ENCODE measurements at regions not wholly inside any gene's neighbourhood (a gene's known extent, or its start where the extent isn't known, plus 50 kb on each side); places are given as distances from the start of the nearest gene placed in this dataset.
"Not testable (repeated sequence)": the region's sequence is repeated elsewhere in the genome, so short reads cannot be mapped to it uniquely, and the experiment has no call there.

- DNase-seq: no peak
Measured at GRCh38 chr5:103724271-103724670, 161.7 kb upstream of the NUDT12 start.

DNA sequence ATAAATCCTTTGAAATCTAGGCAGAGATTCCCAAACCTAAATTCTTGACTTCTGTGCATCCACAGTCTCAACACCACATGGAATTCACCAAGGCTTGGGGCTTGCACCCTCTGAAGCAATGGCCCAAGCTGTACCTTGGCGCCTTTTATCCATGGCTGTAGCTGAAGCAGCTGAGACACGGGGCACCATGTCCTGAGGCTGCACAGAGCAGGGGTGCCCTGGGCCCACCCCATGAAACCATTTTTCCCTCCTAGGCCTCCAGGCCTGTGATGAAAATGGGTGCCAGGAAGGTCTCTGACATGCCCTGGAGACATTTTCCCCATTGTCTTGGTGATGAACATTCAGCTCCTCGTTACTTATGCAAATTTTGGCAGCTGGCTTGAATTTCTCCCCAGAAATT lies 158.6 kb upstream of the NUDT12 start:
- no peak for DNase-seq

DNA sequence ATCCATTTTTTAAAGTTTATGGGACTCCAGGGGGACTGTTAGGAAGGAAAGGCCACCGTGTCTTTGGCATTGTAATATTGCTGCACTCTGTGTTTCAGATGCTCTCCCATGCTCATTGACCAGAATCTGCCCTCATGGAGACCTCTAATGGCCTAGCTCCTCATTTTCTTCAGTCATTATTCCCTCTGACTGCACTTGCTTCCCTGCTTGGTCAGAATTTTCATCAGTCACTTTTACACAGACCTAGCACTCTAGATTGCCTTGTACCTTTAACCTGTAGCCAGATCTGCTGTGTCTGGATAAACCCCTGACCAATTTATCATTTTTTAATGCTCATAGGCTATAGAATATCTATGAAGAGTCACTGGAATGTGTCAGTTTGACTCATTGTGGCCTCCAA lies 155.5 kb upstream of the NUDT12 start:
- DNase-seq: no peak

DNA sequence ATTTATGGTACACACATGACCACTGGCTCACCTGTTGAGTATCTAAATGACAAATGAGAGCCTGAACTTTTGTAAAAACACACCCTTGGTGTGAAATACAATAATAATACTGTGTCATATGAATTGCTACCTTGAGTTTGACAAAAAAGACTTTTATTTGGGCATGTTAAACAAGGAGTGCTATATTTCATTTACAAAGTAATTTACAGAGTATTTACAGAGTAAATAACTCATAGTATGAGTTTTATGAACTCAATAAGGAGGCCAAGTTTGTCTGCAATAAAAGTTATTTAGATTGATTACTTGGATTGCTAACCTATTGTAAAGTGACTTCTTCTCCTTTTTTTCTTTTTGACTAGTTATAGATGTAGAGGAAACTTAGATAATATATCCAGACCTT lies 146.0 kb upstream of the NUDT12 start:
- no peak for DNase-seq

- DNase-seq: no peak
Measured at GRCh38 chr5:103706939-103707682, 144.5 kb upstream of the NUDT12 start.

GRCh38 chr5:103703617-103704016 lies 141.0 kb upstream of the NUDT12 start:
- no peak for DNase-seq

- no peak for DNase-seq
Measured at GRCh38 chr5:103693517-103693916, 130.9 kb upstream of the NUDT12 start.

DNA sequence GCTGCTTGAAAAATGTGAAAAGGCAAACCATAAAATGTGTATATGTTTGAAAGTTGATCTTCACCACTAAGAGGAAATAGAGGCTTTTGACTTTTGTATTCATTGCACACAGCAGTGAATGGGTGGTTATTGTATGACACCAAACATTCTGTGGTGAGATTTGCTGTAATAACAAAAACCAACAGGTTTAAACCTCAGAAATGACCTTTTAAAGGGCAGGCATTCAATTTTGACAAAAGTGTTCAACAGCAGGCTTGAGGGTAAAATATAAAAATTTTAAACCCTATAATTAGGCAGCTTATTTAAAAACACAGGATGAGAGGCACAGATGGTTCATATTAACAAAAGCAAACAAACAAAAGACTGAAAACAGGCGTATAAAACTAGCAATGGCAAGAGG lies 128.1 kb upstream of the NUDT12 start:
- no peak for DNase-seq

DNA sequence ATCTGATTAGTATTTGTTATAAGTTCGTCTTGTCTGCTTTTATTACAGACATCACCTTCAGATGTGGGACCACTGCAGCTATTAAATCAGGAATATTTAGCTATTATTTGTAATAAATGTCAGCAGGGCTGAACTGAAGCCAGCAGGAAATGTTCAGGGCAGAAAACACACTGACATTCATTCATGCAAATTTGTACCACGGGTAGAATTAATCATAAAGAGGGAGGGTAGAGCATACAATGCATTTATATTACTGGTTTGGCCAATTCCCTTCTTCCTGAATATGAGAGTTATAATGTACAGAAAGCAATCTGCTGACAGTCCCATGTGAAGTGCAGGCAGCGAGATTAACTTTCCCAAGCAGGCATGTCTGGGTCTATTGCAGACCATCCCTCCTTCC lies 117.3 kb upstream of the NUDT12 start:
- no peak for DNase-seq

- DNase-seq: not testable (repeated sequence)
Measured at GRCh38 chr5:103676198-103676597, 113.6 kb upstream of the NUDT12 start.

- DNase-seq: no peak
Measured at GRCh38 chr5:103674739-103675138, 112.2 kb upstream of the NUDT12 start.

DNA sequence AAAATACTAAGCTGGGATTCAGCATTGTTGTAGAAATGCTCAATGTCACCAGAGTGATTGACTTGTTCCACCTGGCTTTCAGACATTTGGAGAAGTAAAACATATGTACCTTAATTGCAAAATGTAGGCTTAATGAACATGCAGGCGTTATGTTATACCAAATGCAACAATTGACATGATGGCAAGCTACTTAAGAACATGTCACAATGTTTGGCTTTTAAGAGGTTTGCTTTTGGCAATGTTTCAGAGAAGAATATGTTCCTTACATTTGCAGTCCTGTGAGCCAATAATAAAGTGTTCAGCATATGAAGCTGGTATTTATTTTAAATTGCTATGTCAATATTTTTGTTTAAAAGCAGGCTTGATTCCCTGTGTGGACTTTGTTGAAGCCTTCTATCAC lies 111.7 kb upstream of the NUDT12 start:
- DNase-seq: peak; percentile 86

DNA sequence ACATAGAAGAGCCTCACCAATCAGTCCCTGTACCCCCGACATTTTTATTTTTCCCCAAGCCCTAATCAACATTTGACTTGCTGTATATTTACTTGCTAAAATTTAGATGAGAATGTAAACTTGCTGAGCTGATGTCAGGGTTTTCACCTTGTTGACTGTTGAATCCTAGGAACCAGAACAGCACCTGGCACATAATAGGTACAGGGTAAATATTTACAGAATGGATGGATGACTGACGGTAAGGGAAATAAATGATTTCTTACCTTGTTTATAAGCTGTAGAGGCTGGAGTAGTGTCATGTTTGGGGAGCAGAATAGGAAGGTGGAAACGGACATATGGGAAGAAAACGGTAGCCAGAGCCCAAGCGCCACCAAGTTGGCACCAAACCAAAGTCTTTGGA lies 107.0 kb upstream of the NUDT12 start:
- peak; percentile 89 for DNase-seq

GRCh38 chr5:103668281-103668680 lies 105.7 kb upstream of the NUDT12 start:
- no peak for DNase-seq

DNA sequence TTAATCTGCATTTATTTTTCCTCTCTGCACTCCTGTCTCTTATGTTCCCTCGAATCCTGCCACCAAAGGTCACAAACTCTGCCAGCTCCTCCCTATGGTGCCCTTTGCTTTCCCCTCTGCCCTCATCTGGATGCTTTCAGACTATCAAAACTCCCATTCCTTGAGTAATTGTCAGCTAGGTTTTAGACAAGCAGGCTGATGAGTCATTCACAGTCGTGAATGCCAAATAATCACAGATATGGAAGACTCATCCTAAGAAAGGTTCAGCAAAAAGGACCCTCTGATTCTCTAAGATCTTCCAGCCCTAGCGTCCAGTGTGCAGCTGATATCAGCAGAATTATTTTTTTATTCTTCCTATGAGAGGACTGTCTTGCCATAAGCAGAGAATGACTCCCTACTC lies 104.5 kb upstream of the NUDT12 start:
- DNase-seq: no peak

GRCh38 chr5:103657301-103657700 lies 94.7 kb upstream of the NUDT12 start:
- no peak for DNase-seq

- DNase-seq: no peak
Measured at GRCh38 chr5:103648086-103648485, 85.5 kb upstream of the NUDT12 start.

DNA sequence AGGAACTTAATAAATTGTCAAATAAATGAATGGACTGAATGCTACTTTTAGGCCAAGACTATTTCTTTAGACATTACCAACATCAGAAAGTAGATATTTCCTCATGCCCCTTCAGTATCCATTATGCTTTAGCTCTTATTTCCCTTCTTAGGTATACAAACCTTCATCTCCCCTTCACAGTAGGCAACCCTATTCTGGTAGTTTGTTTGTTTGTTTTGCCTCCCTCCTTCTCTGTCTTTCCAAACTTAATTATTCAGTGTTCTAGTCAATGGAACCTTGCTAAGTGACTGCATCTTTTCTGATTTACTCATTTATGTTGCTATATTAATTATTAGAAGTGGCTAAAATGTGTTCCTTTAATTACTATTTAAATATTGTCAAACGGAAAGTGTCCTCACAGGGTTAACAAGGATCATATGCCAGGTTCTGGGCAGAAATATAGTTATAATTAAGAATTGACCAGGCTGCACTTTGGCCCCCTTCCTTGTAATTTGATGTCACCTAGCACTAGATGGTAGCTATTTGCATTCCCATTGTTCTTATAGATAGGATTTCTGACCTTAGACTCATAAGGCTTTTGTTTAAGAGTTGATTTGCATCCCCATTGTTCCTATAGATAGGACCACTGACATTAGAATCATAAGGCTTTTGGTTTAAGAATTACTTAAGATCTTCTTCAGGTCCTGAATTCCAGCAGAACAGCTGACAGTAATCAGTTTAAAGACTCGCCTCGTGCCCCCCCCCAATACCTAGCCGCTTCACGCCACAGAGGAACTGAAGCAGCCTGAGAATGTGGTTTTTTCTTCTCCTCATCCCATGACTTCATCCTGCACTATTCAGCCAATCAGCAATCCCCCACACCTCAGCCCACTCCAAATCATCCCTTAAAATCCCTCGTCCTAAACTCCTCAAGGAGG lies 84.4 kb upstream of the NUDT12 start:
- no peak for DNase-seq

GRCh38 chr5:103645816-103646215 lies 83.2 kb upstream of the NUDT12 start:
- no peak for DNase-seq

DNA sequence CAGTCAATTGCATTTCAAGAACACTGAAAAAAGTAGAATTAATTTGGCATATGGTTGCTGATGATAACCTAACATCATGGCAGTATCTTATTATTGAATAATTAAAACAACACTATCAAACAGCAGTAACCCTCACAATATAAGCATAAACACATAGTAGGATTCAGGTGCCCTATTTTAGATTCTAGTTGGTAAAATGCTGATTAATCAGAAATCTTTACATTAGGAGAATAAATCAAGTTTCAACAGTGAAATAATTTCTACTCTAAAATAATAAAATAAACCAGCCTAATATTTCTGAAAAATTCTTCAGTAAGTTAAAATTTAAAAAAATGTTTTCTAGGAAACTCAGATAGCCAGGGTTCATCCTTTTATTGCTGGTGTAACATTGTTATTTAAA lies 76.4 kb upstream of the NUDT12 start:
- DNase-seq: no peak

GRCh38 chr5:103624675-103625074 lies 62.1 kb upstream of the NUDT12 start:
- DNase-seq: no peak

GRCh38 chr5:103624035-103624480 lies 61.5 kb upstream of the NUDT12 start:
- no peak for DNase-seq

DNA sequence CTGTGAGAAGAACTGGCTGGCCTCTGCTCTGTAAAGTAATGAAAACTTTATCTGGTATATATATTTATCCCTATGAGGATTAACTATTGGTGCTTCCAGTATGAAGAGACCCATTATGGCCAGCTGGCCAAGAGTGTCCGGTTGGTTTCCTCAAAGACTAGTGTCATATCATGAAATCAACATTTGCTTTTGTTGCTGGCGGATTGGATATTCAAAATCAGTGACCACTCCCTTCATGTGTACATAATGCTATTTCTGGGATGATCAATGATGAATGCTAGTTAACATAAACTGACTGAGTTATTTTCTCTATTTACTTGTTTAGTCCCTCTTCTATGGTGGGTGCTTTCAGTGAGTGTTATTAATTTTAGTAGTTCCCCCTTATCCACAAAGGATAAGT lies 60.8 kb upstream of the NUDT12 start:
- DNase-seq: no peak

- DNase-seq: no peak
Measured at GRCh38 chr5:103621548-103621930, 59.0 kb upstream of the NUDT12 start.
